Kasumi-1 (cell line): ENCODE measurements at regions not wholly inside any gene's neighbourhood (a gene's known extent, or its start where the extent isn't known, plus 50 kb on each side); places are given as distances from the start of the nearest gene placed in this dataset.

Source experiments
- DNase-seq, 2 experiments: peaks; one replicate each; lab custom pipeline; 2025; lab: John Stamatoyannopoulos, UW

DNA sequence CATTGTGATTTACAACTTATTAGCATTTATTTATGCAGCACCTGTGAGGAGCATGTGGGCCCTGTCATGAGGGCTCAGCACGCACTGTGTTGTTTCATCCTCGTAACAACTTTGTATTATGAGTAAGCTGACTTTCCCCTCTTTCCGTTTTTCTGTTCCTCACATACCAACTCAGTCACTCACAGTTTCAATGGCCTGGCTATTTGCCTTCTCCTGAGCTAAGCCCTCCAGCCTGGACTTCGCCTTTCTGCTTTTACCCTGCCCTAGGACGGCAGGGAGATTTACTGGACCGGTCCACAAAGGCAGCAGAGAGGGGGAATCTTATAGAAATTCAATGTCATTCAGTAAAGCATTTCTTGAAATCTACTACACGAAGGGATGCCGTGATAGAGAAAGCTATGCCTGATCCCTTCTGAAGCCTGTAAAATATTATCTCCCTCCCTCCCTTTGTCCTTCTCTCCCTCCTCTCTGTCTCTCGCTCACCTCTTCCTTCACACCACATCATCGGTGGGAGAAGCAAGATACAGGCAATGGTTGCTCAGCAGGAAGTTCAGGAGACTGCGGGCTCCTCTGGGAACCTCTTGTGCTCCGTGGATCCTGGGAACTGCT is 219.2 kb upstream of the TBX3 start:
- no peak for DNase-seq

DNA sequence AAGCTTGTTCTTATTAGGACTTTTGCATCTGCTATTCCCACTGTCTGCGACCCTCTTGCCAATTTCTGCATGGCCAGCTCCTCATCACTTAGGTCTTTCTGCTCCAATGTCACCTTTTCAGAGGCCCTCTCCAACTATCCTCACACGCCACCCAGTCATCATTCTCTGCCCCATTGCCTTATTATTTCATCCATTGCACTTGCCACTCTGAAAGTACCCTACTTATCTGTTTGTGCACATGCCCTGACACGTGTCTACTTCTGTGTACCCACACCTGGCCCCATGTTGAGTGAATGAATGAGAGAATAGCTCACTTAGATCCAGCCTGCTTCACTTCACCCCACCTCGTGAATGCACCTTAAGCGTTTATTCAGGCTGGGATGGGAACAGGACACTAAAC is 218.7 kb upstream of the TBX3 start:
- no peak for DNase-seq

DNA sequence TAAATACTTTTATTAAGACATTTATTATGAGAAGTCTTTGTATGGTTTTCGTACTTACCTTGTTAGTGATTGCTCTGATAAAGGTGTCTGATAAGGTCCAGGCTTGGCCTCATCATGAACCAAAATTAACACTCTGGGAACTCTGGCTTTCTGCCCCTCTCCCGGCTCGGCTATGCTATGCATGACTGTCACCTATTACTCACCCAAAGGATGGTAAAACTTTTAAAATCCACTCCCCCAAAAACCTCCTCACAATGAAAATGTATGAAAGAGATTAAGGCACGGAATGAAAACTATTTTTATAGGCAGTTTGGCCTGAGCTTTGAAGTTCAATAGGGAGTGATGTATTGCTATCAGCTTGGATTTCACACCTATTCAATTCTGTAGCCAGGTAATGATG is 217.3 kb upstream of the TBX3 start:
- DNase-seq = no peak

DNA sequence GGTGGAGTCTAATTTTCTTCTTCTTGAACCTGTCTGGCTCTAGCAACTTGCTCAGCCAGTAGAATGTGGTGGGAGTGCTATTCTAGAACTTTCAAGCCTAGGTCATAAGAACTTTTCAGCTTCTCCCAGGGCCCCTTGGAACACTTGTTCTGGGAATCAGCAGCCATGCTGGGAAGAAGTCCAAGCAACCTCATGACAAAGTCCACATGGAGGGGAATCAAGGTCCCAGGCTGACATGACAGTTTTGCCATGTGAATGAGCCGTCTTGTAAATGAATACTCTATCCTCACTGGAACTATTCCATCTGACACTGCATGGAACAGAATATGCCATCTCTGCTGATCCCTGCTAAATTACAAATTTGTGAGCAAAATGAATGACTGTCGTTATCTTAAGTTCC is 214.2 kb upstream of the TBX3 start:
- DNase-seq = no peak

DNA sequence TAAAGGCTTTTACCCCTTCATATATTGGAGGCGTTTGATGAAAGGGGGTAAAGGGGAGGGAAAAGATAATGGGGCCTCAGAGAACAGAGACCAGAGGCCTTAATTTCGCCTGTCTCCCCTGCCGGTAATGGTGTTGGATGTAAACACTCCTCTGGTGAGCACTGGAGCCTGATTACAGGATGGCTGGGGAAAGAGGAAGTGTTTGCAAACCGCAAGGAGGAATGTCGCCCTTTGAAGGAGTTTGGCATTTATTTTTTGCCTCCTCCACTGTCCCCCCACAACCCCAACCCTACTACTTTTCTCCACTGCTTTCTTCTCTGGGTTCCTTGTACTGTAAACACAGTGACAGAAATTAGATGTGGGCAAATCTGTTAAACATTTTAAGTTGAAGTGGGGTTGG is 211.9 kb upstream of the TBX3 start:
- no peak for DNase-seq

DNA sequence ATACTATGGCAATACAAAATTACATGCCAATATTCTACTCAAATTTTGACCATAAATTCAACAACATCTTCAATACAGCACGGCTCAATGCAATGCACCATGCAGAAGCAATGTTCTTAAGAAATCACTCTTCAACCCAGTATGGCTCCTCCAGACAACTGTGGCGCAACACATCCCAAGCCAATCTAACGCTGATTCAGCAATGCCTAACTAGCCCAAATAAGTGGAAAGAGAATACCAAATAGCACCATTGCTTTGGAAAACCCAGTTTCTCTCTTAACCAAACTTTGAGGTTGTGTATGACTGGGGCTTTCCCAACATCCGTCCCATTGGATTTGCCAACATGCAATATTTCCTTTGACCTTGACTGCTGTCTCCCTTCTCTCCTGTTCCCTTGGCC is 211.1 kb upstream of the TBX3 start:
- no peak for DNase-seq

DNA sequence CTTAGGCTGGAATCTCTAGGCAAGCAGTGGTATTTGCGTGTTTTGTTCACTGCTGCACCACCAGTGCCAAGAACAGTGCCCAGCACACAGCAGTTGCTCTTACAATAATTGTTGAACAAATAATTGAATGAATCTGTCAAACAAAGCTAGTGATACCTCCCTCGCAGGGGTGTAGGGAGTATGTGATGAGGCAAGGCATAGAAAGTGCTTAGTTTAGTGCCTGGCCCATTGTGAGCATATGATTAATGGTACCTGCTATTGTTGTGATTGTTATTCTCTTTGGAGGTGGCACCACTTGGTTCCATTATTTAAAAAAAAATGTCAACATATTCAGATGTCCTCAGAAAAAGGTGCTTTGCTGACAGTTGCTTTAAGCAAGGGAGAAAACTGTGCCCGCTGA is 210.1 kb upstream of the TBX3 start:
- no peak for DNase-seq

DNA sequence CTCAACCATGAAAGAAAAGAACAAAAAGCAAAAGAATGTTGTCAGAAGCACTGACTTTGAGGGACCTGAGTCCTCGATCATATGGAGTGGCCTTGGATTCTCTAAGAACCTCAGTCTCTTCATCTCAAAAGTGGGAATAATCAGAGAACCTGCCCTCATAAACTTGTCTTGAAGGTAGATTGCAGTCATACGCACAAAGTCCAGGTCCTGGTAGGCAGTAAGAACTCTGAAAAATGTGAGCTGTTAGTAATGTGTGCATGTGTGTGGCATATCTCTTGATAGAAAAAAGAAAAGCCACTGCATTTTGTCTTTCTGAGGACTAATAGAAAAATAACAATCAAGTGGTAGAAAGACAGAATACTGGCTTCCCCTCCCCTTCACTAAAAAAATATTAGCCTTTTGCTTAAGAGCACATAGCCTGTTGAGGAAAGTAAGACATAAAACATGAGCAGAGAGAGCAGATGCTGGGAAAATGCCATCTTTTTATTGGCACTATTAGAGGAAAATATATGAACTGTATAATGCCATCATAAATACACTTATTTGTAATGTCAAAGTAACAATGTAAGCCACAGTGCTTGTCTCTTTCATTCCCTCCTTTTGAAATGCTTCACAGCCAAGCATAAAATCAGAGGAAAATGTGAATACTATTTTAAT is 205.1 kb upstream of the TBX3 start:
- no peak for DNase-seq

DNA sequence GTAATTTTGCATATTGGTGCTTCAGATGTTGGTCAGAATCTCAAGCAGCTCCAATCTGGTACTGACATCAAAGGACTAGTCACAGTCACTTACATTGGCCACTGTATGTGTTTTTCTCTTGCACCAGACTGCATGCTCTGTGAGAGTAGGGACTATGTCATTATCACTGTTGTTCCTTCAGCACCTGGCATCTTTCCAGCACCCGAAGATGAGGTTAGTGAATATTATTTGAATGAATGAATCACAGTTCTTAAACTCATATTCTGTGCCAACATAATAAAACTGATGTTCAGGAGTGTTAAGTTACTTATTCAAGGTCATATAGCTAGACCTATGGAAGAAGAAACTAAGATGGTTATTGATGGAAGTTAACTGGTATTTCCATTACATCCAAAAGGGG is 204.5 kb upstream of the TBX3 start:
- DNase-seq = no peak

DNA sequence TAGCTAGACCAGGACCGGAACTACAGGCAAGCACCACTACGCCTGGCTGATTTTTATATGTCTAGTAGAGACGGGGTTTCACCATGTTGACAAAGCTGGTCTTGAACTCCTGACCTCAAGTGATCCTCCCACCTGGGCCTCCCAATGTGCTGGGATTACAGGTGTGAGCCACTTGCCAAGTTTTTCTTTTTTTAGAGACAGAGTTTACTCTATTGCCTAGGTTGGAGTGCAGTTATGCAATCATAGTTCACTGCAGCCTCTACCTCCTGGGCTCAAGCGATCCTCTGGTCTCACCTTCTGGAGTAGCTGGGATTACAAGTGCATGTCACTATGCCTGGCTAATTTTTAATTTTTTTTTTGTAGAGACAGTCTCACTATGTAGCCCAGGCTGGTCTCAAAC is 201.5 kb upstream of the TBX3 start:
- DNase-seq = no peak

DNA sequence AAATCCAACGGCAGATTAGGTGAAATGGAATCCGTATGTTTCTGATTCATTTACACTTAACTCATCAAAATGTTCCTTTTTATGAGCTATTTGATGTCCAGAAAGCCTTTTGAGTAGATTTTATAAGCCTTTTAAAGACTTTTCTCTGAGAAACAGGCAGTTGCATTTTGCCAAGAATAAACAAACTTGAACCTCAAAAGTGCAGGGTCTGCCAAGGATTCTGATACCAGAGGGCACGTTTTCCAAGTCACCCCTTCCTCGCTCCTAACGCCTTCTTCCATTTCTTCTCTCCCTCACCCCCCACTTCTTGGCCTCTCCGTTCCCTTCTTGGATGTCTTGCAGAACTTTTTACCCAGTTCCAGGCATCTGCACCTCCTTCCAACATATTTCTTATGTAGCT is 200.6 kb upstream of the TBX3 start:
- DNase-seq = no peak

DNA sequence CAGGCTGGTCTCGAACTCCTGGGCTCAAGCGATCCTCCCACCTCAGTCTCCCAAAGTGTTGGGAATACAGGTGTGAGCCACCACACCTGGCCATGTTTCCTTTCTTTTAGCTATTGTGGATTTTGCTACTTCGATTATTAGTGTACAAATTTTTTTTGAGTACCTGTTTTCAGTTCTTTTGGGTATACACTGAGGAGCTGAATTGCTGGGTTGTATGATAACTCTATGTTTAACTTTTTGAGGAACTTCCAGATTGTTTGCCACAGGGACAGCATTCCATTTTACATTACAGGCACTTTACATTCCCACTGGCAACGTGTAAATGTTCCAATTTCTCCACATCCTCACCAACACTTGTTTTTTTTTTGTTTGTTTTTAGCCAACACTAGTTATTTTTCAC is 198.1 kb upstream of the TBX3 start:
- no peak for DNase-seq

DNA sequence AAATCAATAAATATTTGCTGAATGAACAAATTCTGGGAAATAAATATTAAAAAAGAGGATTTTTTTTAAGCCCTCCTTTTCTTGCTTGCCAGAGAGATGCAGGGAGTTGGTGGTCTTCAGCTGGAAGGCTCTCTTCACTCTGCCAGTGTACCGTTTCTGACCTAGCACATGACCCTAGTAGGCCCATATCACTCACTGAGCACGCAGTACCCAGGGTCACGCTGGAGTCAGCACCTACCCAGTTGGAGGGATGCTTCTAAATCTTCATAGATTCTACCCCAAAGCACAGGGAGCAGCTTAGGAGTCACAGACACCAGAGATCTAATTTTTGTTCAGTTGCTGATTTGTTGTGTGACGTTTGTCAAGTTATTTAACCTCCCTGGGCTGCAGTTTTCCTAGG is 195.4 kb upstream of the TBX3 start:
- no peak for DNase-seq

DNA sequence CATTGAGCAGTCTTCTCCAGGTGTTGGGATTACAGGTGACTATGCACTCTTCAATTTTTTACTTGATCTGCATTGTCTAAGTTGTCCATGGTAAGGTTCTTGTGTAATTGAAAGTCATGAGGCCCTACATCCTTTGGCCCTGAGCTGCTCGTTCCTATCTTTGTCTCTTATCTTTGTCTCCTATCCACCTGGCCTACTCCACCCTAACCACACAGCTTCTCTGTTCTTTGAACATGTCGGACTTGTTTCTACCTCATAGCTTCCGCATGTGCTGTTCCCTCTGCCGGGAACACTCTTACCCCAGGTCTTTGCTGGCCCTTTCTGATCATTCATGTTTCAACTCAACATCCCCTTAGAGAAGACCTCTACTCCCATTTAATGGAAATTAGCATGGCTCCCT is 194.8 kb upstream of the TBX3 start:
- no peak for DNase-seq

DNA sequence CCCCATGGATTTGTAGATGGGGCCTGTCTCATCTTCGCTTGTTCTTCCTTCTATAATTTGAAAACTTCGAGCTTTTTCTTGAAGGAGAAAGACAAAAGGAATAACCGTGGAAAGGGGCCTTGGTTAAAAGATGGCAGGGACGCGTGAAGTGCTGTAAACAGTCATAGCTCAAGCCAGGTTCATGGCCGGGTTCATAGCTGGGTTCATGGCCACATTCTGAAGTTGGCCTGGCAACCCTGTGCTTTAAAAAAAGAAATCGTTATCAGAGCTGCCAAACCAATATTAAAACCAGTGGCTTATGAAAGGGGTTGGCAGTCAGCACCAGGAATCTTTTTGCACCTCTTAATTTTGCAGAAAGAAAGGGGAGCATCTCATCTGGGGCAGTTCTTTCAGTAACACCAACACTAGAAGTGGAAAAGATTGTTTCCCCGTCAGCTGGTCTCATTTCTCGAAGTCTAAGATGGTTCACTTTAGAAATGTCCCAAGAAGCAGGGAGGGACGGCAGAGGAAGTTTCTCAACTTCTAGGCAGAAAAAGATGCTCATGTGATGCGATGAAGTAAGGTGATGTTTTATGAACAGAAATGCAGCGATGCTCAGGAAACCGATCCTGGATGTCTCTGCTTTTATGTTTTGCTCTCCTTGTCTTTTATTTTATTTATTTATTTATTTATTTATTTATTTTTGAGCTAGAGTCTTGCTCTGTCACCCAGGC is 193.1 kb upstream of the TBX3 start:
- DNase-seq = no peak

DNA sequence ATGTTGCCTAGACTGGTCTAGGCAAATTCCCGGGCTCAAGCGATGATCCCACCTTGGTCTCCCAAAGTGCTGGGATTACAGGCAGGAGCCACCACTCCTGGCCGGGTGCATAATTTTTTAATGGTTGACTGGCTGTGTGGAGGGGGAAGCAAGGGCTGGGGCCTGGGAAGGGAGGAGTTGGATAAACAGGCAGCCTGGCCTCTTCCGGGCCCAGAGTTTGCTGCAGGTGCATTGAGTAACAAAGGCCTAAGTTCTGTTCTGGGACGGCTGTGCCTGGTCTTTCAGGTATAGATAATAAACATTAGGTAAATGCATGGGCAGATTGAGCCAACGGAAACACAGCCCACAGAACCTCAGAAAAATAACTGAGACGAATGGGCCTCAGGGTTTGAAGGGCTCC is 191.3 kb upstream of the TBX3 start:
- DNase-seq = no peak

DNA sequence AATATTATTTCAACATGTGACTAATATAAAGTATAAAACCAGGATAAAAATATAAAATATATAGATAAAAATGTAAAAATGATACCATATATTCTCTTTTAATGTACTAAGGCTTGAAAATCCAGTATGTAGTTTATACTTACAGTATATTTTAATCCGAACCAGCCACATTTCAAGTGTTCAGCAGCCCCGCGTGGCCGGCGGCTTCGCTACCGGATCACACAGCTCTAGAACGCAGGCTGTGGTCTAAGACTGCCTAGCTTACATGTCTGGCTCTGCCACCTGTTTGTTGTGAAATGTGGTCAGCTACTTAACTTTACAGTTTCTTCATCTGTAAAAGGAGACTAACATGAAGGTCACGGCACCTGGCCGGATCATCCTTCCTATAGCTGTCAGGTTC is 189.7 kb upstream of the TBX3 start:
- no peak for DNase-seq

DNA sequence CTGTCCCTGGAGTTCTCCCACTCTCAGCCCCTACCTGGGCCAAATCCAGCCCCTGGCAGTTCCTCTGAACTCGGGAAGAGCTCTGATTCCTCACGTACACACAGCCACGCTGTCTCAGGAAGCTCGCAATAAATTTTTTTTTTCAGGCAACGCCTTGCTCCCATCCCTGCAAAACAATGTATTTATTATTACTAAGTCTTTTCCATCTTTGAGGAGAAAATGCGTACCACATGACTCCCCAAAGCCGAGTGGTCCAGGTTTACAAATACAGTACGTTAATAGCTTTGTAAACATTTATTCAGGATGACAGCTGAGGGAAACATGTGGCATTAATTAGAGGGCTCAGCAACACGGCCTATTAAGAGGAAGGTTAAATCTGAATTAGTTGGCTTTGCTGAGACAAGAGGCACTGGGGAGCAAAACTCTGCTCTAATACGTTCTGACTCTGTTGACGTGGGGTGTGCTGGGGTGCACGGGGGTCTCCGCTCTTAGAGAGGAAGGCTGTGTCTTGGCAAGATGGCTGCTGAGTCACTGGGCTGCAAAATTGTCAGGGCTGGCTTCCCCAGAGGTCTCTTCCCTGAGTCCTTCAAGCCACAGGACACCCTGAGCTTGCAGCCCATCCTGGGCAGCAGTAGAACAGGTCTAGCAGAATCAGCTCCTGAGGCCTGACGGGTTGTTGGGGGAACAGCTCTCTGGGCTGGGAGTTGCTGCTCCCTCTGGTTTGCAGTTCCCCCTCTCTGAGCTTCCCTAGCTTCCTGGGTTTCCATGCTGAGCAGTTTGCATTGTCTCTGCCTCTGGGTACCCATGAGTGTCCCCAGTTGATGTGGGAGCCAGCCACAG is 185.2 kb upstream of the TBX3 start:
- DNase-seq = no peak

DNA sequence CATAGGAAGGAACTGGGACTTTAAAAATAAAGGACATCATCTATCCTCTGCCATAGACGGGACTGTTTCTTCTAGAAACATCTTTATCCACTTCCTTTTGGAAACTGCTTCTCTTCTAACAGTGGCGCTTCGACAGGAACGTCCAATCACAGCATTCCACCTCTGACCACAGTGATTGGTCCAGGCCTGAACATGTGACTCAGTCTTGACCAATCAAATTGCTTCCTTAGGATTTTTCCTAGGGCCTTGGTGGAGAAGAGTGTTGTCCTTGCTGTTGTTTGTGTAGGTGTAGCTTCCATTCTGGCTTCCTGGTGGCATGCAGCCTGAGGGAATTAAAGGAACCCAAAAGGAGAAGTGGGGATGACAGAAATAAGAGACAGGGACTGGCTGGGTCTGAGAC is 182.4 kb upstream of the TBX3 start:
- no peak for DNase-seq

DNA sequence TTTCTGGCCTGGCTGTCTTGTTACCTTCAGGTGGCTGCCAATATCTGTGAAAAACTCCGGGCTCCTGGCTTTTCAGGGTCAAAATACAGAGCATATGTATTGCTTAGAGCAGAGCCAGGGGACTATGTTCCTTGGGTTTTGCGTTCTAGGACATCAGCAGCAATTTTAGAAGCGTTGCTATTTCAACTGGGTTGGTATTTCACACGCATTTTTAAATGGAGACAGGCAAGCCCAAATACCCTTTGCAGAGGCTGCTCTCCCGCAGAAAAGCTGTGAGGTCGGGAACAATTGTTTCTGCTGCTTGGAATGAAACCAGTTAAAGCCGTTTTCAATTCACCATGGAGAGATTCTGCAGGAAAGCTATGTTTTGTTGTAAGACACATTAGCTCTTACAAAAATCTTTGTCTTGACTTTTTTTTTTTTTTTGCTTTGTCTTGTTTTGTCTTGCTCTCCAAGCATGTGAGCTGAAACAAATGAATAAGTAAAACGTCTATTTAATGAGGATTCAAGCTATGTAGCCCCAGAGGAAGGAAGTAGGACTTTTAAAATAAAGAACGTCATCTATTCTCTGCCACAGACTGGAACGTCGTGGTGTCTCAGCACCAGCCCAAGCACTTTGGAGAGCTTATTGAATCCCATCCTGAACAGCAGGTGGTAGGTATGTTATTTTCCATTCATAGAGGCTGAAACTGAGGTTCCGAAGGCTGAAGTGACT is 181.0 kb upstream of the TBX3 start:
- DNase-seq = no peak

DNA sequence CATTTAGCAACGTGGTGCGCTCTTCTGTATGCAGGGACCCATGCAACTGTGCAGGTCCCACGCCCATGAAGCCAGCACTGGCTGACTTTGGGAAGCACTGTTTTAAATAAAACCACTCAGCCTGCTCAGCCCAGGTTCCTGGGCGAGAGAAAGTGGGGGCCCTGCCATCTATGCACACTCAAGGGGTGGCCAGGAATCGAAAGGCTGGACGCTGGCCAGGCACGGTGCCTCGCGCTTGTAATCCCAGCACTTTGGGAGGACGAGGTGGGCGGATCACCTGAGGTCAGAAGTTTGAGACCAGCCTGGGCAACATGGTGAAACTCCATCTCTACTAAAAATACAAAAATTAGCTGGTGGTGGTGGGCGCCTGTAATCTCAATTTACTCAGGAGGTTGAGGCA is 179.9 kb upstream of the TBX3 start:
- no peak for DNase-seq

DNA sequence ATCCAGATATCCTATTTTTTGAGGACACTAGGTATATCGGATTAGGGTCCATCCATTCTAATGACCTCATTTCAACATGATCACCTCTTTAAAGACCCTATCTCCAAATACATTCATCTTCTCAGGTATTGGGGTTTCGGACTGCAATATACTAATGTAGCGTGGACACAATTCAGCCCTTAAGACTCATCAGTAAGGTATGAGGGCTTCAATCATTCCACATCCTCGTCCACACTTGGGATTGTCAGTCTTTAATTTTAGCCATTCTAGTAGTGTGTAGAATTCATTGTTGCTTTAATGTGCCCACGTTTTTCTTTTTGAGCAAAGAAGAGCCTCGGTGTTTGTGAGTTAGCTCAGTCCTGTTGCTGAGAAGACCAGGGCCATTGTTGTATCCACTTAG is 177.0 kb upstream of the TBX3 start:
- no peak for DNase-seq
